ENCODE measurements at regions not wholly inside any gene's neighbourhood (a gene's known extent, or its start where the extent isn't known, plus 50 kb on each side); places are given as distances from the start of the nearest gene placed in this dataset.

DNA sequence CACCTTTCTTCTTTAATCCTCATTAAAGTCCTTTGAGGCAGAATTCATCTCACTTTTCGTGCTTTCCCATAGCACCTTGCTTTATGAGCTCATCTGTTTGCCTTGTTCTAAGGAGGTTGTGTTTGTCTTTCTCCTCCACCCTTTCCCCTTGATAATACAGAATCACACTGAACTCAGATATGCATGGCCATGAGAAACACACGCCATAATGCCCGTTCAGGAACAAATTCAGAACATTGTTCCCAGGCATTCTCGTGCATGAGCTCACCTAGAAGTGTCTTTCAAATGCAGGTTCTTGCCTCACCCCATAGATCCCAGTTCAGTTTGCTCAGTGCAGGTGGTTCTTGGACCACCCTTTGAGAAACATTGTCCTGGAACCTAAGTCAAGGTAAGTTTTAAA is 71.1 kb downstream of the TMEM114 start:
- no peak for DNase-seq (ENCODE audit: low read depth in 2 of 2)

DNA sequence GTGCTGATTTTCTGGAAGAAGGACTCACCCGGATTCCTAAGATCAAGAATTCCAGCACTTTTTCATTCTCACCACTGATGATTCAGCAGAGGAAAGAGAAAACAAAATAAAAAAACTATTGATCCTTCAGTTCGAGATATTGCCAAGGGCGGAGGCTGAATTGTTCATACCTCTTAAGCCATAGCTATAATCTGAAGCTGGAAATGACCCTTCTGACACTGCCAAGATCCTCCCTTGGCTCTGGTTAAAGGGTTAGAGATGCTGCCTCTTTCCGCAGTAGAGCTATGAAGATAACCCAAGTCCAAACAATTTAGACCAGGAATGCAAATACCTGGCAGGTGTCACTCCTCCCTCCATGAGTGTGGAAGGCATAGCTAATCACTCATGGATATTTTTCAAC is 73.0 kb downstream of the TMEM114 start:
- no peak for DNase-seq (ENCODE audit: low read depth in 2 of 2)

GRCh38 chr16:8516471-8516870 is 73.8 kb downstream of the TMEM114 start:
- DNase-seq (ENCODE audit: low read depth in 2 of 2), result no peak

GRCh38 chr16:8512941-8513624 is 77.2 kb downstream of the TMEM114 start:
- DNase-seq (ENCODE audit: low read depth in 2 of 2), result no peak

GRCh38 chr16:8511464-8511863 is 78.8 kb downstream of the TMEM114 start:
- DNase-seq (ENCODE audit: low read depth in 2 of 2), result no peak

GRCh38 chr16:8510160-8510559 is 80.2 kb downstream of the TMEM114 start:
- no peak for DNase-seq (ENCODE audit: low read depth in 2 of 2)

DNA sequence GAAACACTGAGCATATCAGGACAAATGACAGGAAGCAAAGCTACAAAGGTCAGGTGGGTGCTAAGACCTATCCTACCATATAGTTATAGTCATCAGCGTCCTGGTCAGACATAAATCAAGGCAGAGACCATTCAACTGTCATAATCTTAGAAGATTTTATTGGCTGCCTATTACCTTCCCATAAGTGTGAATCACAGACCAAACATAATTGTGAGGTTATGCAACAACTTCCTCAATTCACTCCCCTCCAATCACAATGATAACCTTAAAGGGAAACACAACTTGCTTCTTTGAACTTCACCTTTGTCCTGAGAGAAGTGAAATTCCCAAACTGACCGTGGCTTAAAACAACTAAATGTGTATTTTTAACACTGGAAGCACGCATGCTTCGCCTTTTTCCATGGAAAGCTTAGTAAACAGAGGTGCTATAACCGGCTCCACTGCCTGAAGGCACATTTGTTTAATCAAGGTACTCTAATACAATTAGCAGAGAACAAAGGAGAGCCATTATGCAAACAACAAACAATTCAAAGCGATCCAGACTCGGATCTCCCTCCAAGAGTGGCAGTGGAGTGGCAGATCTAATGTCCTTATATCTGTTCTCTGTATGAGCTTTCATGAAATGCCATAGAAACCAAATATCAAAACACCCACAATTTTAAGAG is 84.9 kb downstream of the TMEM114 start:
- DNase-seq (ENCODE audit: low read depth in 2 of 2), result no peak

- no peak for DNase-seq (ENCODE audit: low read depth in 2 of 2)
Observed at GRCh38 chr16:8502446-8502845, 87.9 kb downstream of the TMEM114 start.

GRCh38 chr16:8500351-8500750 is 90.0 kb downstream of the TMEM114 start:
- DNase-seq (ENCODE audit: low read depth in 2 of 2), result no peak

GRCh38 chr16:8496364-8496763 is 93.9 kb downstream of the TMEM114 start:
- DNase-seq (ENCODE audit: low read depth in 2 of 2), result no peak

GRCh38 chr16:8493972-8494371 is 96.3 kb downstream of the TMEM114 start:
- DNase-seq (ENCODE audit: low read depth in 2 of 2), result no peak

DNA sequence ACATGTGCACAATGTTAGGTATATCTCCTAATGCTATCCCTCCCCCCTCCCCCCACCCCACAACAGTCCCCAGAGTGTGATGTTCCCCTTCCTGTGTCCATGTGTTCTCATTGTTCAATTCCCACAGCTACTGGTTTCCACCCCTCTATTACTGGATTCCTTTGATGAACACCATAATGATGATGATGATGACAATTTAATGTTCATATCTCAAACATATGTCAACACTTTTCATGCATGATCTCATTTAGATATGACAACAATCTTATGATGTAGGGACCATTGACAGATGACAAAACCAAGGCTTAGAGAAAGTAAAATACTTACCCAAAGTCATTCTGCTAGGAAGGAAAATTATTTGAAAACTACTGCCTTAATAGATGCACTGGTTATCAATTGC is 97.6 kb downstream of the TMEM114 start:
- DNase-seq (ENCODE audit: low read depth in 2 of 2), result no peak

DNA sequence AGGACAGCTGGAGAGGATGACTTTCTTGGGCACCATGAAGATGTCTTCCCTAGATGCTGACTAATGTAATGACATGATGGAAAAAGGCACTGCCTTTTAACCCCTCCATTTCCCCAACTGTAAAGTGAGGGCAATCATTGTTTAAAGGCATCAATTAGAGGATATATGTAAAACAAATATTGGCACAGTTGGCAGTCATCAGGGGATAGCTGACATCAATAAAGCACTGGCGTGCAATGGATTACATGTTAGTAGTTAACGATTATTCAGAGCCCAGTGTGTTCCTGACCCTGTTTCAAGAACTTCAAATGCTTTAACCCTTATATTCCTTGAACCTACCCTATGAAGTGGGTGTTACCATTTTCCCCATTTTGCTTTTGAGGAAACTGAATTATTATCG is 100.7 kb downstream of the TMEM114 start:
- no peak for DNase-seq (ENCODE audit: low read depth in 2 of 2)

- no peak for DNase-seq (ENCODE audit: low read depth in 2 of 2)
Observed at GRCh38 chr16:8486985-8487384, 103.3 kb downstream of the TMEM114 start.

GRCh38 chr16:8483396-8483795 is 106.9 kb downstream of the TMEM114 start:
- DNase-seq (ENCODE audit: low read depth in 2 of 2), result no peak

GRCh38 chr16:8481810-8482209 is 108.5 kb downstream of the TMEM114 start:
- no peak for DNase-seq (ENCODE audit: low read depth in 2 of 2)

- no peak for DNase-seq (ENCODE audit: low read depth in 2 of 2)
Observed at GRCh38 chr16:8476824-8477223, 113.5 kb downstream of the TMEM114 start.

- DNase-seq (ENCODE audit: low read depth in 2 of 2), result no peak
Observed at GRCh38 chr16:8474587-8474986, 115.7 kb downstream of the TMEM114 start.

- no peak for DNase-seq (ENCODE audit: low read depth in 2 of 2)
Observed at GRCh38 chr16:8469102-8469778, 121.1 kb downstream of the TMEM114 start.

DNA sequence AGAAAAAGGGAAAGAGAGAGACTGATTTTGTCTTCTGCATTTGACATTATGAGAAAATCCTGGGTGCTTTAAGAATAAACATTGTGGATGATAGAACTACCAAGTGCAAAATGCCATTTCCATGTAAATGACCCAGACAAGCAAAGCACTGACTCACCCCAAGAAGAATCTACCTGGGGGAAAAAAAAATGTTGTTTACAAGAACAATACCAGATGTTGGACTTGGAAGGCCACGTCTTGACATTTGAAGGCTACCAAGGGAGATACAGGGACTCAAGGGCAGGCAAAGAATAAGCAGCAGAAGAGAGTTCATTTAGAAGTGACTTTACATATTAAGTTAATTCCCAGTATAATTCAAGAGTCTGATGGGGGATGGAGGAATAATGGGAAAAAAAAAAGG is 125.3 kb downstream of the TMEM114 start:
- DNase-seq (ENCODE audit: low read depth in 2 of 2), result no peak

- no peak for DNase-seq (ENCODE audit: low read depth in 2 of 2)
Observed at GRCh38 chr16:8459085-8459733, 131.1 kb downstream of the TMEM114 start.

- no peak for DNase-seq (ENCODE audit: low read depth in 2 of 2)
Observed at GRCh38 chr16:8458481-8459046, 131.7 kb downstream of the TMEM114 start.

Data from stimulated activated CD4-positive, alpha-beta T cell treated with anti-CD3 and anti-CD28 coated beads, Interleukin-15, amount 100 ng/mL, for 48 hours (primary cell).